ENCODE measurements at regions not wholly inside any gene's neighbourhood (a gene's known extent, or its start where the extent isn't known, plus 50 kb on each side); places are given as distances from the start of the nearest gene placed in this dataset.

DNA sequence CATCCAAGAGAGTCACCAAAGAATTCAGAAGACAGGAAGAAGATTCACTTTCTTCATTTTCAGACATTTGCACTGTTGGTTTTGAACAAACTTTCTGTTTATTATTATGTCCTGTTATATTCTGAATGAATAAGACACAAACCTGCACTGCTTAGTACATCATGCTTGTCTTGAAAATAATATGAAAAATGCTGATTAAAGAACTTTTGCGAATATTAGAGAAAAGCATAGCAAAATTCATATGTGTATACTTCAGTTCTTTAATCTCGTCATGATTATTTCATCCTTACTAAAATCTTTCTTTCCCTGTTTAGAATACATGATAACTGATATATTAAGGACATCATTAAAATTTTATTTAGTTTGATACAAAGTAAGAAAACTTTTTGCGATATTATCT is 504.1 kb downstream of the POM121L12 start:
- no peak for DNase-seq

DNA sequence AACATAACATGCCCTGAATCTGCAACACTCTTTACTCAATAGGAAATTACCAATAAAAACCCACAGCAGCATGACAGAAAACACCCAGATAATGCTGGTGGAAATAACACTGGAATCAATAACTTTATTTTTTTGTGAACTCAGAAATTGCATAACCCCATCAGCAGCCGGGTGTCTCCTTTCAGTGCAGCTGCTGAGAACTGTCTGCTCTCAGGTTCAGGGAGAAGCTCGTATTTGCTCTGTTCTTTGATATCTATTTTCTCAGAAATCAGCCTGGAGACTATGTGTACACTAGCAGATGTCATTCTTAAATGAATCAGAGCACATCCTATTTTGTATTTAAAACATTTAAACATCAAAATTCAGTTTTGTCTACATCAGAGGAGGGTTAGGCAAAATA is 506.0 kb downstream of the POM121L12 start:
- no peak for DNase-seq

DNA sequence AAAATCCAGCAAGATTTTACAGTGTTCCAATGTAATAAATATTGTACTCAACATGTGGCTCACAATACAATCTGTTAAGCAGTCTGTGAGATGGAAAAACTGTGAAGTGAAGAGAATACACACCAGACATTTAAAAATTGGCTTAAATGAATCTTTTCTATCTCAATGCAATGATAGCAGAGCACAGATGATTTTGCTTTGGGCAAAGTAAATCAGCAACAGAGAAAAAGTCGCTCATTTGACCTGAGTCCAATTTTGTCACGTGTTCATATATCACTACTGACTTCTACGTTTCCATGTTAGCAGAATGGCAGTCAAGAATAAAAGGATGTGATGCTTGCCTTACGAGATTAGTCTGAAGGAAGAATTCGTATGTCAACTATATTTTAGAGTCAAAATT is 506.7 kb downstream of the POM121L12 start:
- DNase-seq, result no peak

Measured in hematopoietic multipotent progenitor cell treated with erythropoietin and hydrocortisone succinate and interleukin-3 and kit ligand, for 4 days (in vitro differentiated cells).